HG02938 (cell line): ENCODE measurements at regions not wholly inside any gene's neighbourhood (a gene's known extent, or its start where the extent isn't known, plus 50 kb on each side); places are given as distances from the start of the nearest gene placed in this dataset.
"Not testable (repeated sequence)": the region's sequence is repeated elsewhere in the genome, so short reads cannot be mapped to it uniquely, and the experiment has no call there.

Experiments used
- ATAC-seq: cut with Tn5 transposase; IDR thresholded peaks from one replicate; pipeline ENCODE4 v1.9.1; 2021; ENCODE audit warnings: mild to moderate bottlenecking, moderate library complexity; ENCODE audit not compliant: unreplicated experiment

- peak; percentile 59 for ATAC-seq
Observed at GRCh38 chr12:116687888-116688287, 50.0 kb downstream of the SPRING1 start.

- ATAC-seq: no peak
Observed at GRCh38 chr12:116684891-116685290, 53.0 kb downstream of the SPRING1 start.

- no peak for ATAC-seq
Observed at GRCh38 chr12:116677202-116677661, 60.6 kb downstream of the SPRING1 start.

- ATAC-seq: no peak
Observed at GRCh38 chr12:116675339-116676107, 62.3 kb downstream of the SPRING1 start.

- no peak for ATAC-seq
Observed at GRCh38 chr12:116674643-116675183, 63.2 kb downstream of the SPRING1 start.

- ATAC-seq: no peak
Observed at GRCh38 chr12:116673681-116674111, 64.2 kb downstream of the SPRING1 start.

- ATAC-seq: peak; percentile 62
Observed at GRCh38 chr12:116672842-116673516, 64.9 kb downstream of the SPRING1 start.

GRCh38 chr12:116672010-116672409 is 65.9 kb downstream of the SPRING1 start:
- no peak for ATAC-seq

GRCh38 chr12:116670859-116671258 is 67.0 kb downstream of the SPRING1 start:
- ATAC-seq: no peak

- ATAC-seq: no peak
Observed at GRCh38 chr12:116667752-116668151, 70.1 kb downstream of the SPRING1 start.

- ATAC-seq: not testable (repeated sequence)
Observed at GRCh38 chr12:116666829-116667228, 71.0 kb downstream of the SPRING1 start.

- ATAC-seq: no peak
Observed at GRCh38 chr12:116666305-116666673, 71.6 kb downstream of the SPRING1 start.

GRCh38 chr12:116665666-116666304 is 72.1 kb downstream of the SPRING1 start:
- no peak for ATAC-seq

GRCh38 chr12:116664085-116664484 is 73.8 kb downstream of the SPRING1 start:
- no peak for ATAC-seq

- no peak for ATAC-seq
Observed at GRCh38 chr12:116662612-116663144, 75.2 kb downstream of the SPRING1 start.

GRCh38 chr12:116661341-116661740 is 76.5 kb downstream of the SPRING1 start:
- ATAC-seq: no peak

- not testable (repeated sequence) for ATAC-seq
Observed at GRCh38 chr12:116660740-116661139, 77.1 kb downstream of the SPRING1 start.

GRCh38 chr12:116659771-116660481 is 77.9 kb downstream of the SPRING1 start:
- no peak for ATAC-seq

- no peak for ATAC-seq
Observed at GRCh38 chr12:116657921-116658495, 79.9 kb downstream of the SPRING1 start.

- ATAC-seq: no peak
Observed at GRCh38 chr12:116656306-116656705, 81.6 kb downstream of the SPRING1 start.
